Hematopoietic multipotent progenitor cell treated with erythropoietin and hydrocortisone succinate and interleukin-3 and kit ligand, for 4 days (in vitro differentiated cells): ENCODE measurements at regions not wholly inside any gene's neighbourhood (a gene's known extent, or its start where the extent isn't known, plus 50 kb on each side); places are given as distances from the start of the nearest gene placed in this dataset.
"Not testable (repeated sequence)": the region's sequence is repeated elsewhere in the genome, so short reads cannot be mapped to it uniquely, and the experiment has no call there.

Source experiments
- DNase-seq: peaks from one replicate; pipeline ENCODE4 v3.0.0-alpha.2; 2015

- DNase-seq, result peak; percentile 39
These were observed 86.2 kb downstream of the OR2B2 start for GRCh38 chr6:27825848-27826611.

- DNase-seq, result peak; percentile 78
These were observed 87.0 kb downstream of the OR2B2 start for GRCh38 chr6:27825025-27825793.

- DNase-seq, result peak; percentile 90
These were observed 87.8 kb downstream of the OR2B2 start for GRCh38 chr6:27824211-27825024.

DNA sequence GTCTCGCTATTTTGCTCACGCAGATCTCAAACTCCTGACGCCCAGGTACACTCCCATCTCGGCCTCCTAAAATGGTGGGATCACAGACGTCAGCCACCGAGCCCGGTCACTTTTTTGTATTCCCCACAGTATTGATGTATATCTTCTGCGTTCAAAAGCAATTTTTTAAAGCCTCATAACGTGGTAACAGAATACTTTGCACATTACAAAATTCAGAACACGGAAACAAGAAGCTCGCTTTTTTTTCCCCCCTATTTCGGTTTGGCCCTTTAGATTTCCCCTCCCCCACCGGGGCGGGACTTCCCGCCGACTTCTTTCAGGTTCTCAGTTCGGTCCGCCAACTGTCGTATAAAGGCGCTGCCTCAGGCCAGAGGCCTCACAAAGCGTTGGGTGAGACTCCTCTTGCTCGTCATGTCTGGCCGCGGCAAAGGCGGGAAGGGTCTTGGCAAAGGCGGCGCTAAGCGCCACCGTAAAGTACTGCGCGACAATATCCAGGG, 88.4 kb downstream of the OR2B2 start:
- DNase-seq, result peak; percentile 85

- peak; percentile 30 for DNase-seq
These were observed 95.3 kb downstream of the OR2B2 start for GRCh38 chr6:27816906-27817305.

DNA sequence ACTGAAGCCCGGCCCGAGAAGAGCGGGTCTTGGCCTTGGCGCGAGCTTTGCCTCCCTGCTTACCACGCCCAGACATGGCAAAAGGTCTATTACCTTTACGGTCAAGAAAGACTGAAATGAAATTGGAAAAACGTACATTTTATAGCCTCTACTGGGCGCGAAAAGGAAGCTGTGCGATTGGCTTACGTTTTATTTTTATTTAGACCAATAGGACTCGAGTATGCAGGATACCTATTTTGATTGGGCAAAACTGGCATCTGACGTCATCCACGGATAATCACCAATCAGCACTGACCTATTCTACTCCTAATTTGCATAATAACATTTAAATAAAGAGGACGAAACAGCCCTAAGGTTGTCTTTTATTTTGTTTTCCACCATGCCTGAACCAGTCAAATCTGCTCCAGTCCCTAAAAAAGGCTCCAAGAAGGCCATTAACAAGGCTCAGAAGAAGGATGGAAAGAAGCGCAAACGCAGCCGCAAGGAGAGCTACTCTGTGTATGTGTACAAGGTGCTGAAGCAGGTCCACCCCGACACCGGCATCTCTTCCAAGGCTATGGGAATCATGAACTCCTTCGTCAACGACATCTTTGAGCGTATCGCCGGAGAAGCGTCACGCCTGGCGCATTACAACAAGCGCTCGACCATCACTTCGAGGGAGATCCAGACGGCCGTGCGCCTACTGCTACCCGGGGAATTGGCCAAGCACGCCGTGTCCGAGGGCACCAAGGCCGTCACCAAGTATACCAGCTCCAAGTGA, 97.4 kb downstream of the OR2B2 start:
- DNase-seq, result peak; percentile 97

GRCh38 chr6:27814415-27814664, 97.9 kb downstream of the OR2B2 start:
- DNase-seq, result not testable (repeated sequence)

DNA sequence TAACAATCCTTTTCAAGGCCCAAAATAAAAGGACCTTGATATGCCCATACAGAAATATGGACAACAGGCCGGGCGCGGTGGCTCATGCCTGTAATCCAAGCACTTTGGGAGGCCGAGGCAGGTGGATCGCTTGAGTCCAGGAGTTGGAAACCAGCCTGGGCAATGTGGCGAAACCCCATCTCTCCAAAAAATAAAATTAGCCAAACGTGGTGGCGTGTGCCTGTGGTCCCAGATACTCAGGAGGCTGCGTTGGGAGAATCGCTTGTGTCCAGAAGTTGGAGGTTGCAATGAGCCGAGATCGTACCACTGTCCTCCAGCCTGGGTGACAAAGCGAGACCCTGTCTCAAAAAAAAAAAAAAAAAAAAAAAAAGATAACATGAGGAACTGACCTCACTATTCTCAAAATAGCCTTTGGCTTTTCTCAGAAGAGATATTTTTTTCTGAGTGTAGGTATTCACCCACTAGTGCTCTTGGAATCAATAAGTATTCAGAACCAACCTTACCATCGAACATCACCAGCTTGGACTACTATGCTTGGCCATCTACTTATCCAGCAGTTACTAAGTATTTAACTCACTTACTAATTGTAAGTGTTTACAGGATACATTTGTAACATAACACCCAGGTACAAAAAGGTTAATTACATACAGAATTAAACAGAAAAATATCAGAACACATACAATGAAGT, 99.2 kb downstream of the OR2B2 start:
- peak; percentile 81 for DNase-seq

DNA sequence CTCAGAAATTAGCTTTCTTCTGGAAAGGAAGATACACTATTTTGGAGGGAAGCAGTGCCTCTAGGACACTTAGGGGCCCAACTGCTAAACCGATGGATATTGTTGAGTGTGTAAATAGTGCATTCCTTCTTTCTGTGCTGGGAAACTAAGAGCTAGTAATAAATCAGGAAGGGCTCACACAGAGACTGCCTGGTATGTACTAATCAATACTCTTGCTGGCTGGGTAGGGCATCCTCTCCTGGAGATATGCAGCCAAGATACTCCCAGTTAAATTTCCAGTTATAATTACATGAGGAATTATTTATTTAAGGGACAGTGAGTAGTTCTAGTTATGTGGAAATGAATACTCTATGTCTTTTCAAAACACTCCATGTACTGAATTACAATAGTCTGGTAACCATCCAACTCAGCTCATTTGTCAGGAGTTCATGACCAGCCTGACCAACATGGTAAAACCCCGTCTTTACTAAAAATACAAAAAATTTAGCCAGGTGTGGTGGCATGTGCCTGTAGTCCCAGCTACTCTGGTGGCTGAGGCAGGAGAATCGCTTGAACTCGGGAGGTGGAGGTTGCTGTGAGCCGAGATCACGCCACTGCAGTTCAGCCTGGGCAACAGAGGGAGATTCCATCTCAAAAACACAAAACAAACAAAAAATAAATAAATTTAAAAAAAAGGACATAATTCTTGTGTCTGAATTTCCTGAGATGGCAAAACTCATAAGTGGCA, 100.0 kb downstream of the OR2B2 start:
- DNase-seq, result peak; percentile 56

DNA sequence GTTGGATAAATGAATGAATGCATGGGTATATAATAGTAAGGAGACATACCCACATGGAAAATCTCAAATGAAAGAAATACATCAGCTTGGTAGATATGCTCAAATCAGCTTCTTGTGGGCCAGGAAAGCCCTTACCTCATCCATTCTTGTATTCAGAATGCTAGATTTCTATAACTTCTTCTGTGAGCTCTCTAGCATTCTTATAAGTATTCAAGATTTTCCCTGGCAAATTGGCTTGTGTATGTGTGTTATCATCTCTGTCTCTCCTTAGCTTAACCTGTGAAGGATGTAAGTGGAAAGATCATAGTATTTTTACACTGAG, 100.8 kb downstream of the OR2B2 start:
- peak; percentile 82 for DNase-seq

GRCh38 chr6:27810768-27811450, 101.3 kb downstream of the OR2B2 start:
- DNase-seq, result peak; percentile 85

DNA sequence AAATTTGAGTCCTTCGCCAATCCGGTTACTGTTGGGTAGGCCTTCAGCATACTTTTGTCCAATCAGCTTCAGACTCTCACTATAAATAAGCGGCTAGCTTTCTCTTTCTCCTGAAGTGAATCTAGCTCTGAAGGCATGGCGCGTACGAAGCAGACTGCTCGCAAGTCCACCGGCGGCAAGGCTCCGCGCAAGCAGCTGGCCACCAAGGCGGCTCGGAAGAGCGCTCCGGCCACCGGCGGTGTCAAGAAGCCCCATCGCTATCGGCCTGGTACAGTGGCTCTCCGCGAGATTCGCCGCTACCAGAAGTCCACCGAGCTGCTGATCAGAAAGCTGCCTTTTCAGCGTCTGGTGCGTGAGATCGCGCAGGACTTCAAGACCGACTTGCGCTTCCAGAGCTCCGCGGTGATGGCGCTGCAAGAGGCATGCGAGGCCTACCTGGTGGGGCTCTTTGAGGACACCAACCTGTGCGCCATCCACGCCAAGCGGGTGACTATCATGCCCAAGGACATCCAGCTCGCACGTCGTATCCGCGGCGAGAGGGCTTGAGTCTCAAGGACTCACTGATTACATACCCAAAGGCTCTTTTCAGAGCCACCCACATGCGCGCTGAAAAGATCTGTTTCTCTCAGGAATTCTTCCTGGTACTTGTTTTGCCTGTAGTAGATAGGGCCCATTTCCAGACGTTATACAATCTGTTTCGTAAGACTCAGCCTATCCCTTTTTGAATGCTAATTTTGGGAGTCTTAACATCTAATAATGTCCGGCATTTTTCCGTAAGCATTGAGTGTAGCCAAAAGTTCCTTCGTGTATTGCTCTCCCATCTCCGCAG, 102.0 kb downstream of the OR2B2 start:
- DNase-seq, result peak; percentile 98

DNA sequence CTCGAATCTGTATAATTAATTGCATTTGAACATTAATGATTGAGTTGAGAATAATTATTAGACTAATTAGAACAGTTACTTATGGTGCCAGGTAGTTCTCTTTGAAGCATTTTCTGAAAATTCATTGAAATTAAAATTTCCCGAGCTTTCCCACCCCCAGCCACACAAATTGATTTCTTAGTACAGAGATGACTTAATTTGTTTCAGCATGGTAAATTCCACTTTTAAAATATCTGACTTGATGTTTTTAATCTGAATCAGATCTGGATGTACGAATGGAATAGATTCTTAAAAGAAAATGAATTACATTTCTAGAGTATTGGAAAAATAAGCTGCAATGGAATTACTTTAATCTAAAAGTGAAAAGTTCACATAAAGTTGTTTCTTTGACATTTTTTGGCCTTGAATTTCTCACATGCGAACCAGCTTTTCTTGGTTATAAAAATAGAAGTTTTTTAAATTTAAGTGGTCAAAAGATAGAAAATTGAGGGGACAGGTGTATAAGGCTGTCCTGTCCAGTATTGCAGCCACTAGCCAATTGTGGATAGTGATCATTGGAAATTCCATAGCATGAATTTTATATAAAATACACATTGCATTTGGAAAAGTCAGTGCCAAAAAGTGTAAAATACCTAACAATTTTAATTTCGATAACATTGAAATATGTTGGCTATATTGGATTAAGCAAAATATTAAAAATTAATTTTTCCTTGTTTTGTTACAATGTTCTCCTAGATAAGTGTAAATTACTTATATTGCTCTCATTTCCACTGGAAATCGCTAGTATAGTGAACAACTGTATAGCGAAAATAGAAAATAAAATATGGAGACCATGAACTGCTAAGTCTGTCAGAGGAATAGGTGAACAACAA, 102.9 kb downstream of the OR2B2 start:
- DNase-seq, result peak; percentile 61

DNA sequence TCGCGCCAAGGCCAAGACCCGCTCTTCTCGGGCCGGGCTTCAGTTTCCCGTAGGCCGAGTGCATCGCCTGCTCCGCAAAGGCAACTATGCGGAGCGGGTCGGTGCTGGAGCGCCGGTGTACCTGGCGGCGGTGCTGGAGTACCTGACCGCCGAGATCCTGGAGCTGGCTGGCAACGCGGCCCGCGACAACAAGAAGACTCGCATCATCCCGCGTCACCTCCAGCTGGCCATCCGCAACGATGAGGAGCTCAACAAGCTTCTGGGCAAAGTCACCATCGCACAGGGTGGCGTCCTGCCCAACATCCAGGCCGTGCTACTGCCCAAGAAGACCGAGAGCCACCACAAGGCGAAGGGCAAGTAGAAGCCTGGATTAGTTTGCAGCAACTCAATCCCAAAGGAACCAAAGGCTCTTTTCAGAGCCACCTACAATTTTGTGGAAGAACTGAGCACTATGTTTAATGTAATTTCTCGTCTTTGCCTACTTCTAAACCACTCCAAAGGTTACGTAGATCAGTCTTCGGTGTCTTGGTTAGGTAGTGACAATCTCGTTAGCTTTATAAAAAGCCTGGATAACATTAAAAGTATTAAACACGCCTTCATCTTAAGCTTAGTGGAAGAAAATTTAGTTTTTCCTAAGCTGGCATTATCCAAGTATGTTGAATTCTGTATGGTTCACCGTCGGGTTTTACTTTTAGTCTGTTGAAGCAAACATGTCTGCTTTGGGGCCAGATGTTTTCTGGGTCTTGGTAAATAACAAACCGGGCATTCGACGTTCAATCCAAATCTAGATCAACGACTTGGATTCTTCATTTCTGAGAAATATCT, 103.7 kb downstream of the OR2B2 start:
- DNase-seq, result peak; percentile 90

DNA sequence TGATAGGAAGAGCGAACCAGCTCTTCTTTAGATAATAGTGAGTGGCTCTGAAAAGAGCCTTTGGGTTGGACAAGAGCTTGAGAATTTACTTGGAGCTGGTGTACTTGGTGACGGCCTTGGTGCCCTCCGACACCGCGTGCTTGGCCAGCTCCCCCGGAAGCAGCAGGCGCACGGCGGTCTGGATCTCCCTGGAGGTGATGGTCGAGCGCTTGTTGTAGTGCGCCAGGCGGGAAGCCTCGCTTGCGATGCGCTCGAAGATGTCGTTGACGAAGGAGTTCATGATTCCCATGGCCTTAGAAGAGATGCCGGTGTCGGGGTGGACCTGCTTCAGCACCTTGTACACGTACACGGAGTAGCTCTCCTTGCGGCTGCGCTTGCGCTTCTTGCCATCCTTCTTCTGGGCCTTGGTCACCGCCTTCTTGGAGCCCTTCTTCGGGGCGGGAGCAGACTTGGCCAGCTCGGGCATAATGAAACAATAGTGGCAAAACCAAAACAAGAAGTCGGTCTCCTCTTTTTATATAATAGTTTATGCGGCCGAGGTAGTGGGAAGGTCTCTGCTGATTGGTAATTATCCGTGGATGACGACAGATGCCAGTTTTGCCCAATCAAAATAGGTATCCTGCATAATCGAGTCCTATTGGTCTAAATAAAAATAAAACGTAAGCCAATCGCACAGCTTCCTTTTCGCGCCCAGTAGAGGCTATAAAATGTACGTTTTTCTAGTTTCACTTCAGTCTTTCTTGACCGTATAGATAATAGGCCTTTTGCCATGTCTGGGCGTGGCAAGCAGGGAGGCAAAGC, 104.6 kb downstream of the OR2B2 start:
- DNase-seq, result peak; percentile 98

DNA sequence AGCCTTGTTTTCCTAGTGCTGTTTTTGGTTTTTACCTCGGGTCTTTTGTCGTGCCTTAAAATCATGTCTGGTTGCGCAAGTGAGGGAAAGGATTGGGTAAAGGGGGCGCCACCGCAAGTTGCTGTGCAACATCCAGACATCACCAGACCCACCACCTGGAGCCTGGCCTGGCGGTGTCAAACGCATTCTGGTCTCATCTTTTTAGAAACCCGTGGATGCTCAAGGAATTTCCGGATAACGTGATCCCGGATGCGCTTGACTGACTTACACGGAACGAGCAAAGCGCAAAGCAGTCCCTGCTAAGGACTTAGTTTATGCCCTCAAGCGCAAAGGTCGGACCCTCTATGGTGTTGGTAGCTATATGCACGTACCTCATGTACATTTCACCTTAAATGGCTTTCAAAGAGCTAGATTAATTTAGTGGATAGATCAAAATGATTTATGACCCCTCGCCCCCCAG, 105.2 kb downstream of the OR2B2 start:
- peak; percentile 91 for DNase-seq

- no peak for DNase-seq
These were observed 106.8 kb downstream of the OR2B2 start for GRCh38 chr6:27805347-27805746.
